Nucleus accumbens (tissue), 56 donors: ENCODE measurements at regions not wholly inside any gene's neighbourhood (a gene's known extent, or its start where the extent isn't known, plus 50 kb on each side); places are given as distances from the start of the nearest gene placed in this dataset.
A peak's percentile ranks its signal among the peaks of the same experiment; 100 is the strongest.

Source experiments
- DNase-seq, 56 donors: peaks; one replicate each; lab custom pipeline; 2025; lab: John Stamatoyannopoulos, UW

- no peak for DNase-seq
Measured at GRCh38 chr7:11895337-11895736, 63.3 kb upstream of the THSD7A start.

DNA sequence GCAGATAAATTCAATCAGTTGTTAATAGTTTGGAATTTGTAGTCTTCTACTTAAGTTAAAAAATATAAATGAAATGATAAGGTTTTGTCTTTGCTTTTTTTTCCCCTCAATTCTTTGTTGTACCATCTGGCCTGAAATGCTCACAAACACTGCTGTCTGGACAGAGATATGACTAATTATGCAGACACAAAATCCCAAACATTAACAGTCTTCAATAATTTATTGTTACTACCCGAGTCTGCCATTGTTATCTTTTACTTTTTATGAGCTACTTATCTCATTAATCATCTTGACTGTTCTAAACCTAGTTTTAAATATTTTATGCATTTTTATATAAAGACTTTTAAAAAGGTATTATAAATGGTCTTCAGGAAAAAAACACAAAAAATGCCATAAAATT lies 64.7 kb upstream of the THSD7A start:
- DNase-seq, result no peak

DNA sequence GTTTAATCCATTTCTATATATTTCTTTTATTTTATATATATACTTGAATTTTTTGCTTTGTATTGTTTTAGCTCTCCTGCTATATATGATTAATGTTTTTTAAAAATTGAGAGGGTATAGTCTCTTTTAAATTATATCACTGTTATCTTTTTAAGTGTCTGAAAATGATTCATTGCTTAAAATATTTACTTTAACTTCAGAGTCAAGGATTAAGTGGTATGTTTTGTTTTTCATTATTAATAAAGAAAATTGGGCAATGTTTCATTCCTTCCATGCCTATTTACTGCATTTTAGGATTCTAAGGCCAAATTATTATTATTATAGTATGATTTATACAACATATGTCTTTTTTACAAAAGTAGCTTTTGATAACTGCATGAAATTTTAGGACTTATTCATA lies 67.2 kb upstream of the THSD7A start:
- DNase-seq, result no peak

DNA sequence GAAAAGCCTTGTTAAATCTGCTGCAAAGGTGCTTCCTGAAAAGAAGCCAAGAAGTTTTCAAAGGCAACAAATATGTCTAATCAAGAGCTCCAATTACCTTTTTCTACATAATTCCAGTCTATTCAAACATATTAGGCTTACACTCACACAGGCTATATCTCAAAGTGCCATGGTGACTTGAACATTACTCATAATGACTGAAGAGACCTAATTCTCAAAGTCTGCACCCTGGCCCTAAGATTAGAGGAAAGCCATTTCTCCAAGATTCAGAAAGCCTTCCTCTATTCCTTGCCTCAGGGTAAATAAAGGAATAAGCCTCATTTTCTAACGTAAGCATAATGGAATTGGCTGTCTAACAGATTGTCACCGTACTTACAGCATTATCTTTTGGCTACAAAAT lies 78.3 kb upstream of the THSD7A start:
- no peak for DNase-seq

DNA sequence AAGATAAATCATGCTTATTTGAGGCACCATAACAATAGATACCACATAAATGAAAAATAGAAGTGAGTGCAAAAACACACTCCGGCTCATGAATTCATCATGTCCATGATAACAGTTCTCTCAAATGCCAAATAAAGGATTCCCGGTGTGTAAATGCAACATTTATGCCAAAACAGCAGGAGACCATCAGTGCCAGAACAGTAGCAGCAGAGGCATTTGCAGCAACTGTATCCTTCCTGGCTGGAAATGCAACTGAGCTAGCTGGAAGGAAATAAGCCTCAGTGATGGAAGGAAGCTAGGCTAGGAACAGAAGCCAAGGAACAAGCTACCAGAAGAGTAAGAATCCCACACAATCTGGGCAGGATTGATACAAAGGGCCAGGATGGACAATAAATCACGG lies 79.9 kb upstream of the THSD7A start:
- no peak for DNase-seq

- DNase-seq, result no peak
Measured at GRCh38 chr7:11914645-11915044, 82.6 kb upstream of the THSD7A start.

DNA sequence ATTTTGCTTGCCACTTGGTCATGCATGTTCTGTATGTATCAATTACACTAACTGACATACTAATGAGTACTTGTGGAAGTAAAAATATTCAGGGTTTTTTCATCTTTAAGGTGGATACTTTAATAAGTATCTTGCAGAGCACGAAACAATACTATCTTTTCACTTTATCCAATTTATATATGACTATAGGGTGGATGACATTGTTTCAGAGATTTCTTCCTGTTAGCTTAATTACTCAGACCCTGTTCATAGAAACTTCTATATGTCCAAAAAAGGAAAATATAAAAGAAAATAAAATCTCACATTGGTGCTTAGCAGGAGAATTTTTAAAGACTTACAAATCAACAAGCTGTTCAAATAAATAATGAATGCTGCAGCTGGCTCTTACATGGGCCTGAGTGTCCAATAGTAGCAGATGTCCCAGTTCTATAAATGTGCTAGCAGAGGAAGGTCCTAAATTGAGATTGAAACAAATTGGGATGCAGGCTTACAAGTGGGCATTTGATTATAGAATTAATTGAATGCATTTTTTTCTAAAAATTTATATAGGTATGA lies 91.5 kb upstream of the THSD7A start:
- DNase-seq, result no peak

DNA sequence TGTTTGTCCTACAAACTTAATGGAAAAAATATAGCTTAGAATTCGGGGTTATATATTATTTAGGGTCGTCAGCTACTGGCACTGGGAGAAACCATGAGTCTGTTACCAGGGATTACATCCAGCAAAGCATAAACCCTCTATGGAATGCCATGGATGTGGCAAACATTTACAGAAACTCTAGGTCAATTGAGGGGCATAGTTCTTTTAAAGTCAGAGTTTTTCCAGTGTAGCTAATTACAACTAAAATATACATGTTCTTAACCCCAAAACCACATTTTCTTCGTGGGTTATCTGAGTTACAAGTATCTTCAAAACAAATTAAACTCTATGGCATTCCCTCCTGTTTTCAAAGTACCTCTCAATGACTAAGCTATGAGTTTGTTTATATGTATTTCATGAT lies 99.3 kb upstream of the THSD7A start:
- no peak for DNase-seq

DNA sequence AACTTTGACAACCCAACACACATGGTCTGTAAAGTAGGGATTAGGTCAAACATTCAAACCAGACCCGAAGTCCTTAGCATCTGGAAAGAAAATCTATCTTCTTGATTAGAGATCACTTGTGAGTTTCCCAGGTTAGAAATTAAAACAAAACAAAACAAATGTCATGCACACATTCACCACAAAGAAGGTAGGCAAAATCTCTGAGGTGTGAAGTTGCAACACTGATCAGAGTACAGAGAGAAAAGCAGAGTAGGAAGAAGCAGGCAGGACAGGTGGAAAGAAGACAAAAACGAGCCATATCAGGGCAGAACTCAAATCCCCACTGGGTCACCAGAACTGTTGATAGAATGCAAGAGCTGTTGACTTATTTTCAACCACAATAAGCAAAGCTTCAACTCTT lies 102.8 kb upstream of the THSD7A start:
- DNase-seq, result no peak

GRCh38 chr7:11935905-11936304 lies 103.9 kb upstream of the THSD7A start:
- no peak for DNase-seq

DNA sequence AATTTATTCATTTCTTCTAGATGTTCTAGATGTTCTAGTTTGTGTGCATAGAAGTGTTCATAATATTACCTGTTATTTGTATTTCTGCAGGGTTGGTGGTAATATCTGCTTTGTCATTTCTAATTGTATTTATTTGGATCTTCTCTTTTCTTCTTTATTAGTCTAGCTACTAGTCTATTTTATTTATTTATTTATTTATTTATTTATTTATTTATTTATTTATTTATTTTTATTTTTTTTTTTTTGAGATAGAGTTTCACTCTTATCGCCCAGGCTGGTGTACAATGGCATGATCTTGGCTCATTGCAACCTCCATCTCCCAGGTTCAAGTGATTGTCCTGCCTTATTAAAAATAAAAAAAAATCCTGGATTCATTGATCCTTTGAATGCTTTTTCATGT lies 114.8 kb upstream of the THSD7A start:
- no peak for DNase-seq

DNA sequence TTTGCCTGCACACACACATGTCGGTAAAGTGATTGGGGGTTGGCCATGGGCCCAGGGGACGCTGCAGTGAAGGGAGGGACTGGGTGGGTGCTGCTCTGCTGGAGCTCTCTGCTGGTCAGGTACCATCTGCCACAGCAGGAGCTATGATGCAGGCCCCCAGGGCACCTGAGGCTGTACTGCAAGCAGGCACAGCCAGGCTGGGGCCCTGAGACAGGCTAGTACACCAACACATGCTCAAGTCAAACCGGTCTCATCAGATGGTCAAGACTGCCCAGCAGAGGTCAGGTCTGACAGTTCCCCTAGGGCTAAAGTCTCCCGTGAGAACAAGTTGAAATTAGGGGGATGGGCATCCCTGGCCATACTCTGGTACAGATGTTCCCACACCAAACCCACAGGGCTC lies 118.3 kb upstream of the THSD7A start:
- DNase-seq, result no peak

GRCh38 chr7:11950942-11951341 lies 118.9 kb upstream of the THSD7A start:
- DNase-seq, result no peak

GRCh38 chr7:11951909-11952308 lies 119.9 kb upstream of the THSD7A start:
- peak in 13 of 56 donors; percentile 0 to 44 (median 8) for DNase-seq

DNA sequence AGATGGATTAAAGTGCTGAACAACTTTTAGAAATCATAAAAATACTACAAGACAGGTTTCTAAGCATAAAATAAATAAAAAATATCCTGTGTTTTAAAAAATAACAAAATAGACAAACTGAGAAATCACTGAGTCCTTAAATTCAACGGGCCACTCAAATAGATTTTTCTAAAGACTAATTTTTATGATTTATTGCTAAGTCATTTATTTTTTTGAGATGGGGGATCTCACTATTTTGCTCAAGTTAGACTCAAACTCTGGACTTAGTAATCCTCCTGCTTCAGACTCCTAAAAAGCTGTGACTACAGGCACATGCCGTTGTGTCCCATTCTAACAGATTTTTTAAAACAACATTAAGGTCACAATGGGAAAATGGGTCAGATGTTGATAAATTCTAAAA lies 121.0 kb upstream of the THSD7A start:
- DNase-seq, result no peak

GRCh38 chr7:11956991-11957390 lies 125.0 kb upstream of the THSD7A start:
- no peak for DNase-seq

DNA sequence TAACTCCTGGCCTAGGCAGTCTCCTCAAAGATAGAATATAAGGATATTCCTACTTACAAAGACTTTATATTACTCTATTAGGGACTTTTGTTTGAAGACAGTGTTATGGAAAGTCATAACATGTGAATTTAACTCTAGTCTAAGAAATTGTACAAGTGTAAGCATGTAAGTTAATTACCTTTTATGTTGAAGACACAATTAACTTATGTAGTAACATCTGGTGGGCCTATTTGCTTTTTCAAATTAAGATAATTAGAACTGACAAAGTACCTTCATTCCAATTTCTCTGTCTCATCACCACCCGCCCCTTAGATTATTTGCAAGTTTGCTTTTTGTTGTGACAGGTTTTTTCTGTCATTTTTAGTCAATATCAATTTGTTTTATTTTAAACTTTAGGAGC lies 126.0 kb upstream of the THSD7A start:
- DNase-seq, result no peak

DNA sequence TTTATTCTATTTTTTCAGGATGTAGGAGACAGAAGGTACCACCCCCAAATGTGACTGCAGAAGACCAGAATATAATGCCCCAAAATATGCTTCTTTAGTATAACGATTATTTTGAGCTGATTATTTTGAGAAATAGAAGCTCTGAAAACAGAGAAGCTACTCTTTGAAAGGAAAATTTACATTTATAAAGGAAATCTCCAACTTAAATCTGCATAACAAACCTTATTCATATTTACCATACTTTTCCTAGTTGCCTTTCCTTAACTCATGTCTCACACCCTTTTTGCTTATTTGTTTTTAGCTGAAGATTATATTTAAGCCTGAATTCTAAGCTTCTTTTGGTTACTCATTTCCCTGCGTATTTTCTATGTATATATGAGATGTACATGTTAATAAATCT lies 127.1 kb upstream of the THSD7A start:
- no peak for DNase-seq

GRCh38 chr7:11960621-11961020 lies 128.6 kb upstream of the THSD7A start:
- DNase-seq, result no peak

DNA sequence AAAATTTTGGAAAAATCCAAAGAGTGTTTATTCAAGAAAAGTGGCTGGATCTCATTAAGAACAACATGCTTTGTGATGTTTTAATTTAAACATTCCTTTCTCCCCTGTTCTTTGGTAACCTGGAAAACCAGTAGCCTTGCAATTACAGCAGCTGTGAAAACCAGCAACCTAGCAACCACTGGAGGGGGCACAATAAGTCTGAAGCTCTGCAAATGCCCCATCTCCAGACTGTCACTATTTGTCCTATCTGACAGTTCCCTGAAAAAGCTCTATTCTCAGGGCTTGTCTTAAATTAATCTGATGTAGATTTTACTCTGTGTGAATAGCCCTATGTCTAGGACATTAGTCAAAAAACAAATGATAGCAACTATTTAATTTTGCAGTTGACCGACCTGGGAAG lies 137.6 kb upstream of the THSD7A start:
- no peak for DNase-seq

GRCh38 chr7:11970132-11970531 lies 138.1 kb upstream of the THSD7A start:
- DNase-seq, result no peak

- DNase-seq, result no peak
Measured at GRCh38 chr7:11985376-11985775, 153.4 kb upstream of the THSD7A start.

DNA sequence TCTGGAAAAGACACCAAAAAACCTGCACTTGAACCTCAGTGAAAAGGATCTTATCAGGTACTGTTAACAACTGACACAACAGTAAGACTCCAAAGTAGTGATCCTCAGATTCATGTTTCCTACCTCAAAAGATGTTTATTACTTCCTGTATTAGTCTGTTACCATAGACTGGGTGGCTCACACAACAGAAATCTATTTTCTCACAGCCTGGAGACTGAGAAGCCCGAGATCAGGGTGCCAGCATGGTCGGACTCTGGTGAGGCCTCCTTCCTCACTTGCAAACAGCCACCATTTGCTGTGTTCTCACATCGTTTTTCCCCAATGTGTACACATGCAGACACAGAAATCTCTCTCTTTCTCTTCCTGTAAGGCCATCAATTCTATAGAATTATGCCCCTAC lies 154.0 kb upstream of the THSD7A start:
- no peak for DNase-seq

DNA sequence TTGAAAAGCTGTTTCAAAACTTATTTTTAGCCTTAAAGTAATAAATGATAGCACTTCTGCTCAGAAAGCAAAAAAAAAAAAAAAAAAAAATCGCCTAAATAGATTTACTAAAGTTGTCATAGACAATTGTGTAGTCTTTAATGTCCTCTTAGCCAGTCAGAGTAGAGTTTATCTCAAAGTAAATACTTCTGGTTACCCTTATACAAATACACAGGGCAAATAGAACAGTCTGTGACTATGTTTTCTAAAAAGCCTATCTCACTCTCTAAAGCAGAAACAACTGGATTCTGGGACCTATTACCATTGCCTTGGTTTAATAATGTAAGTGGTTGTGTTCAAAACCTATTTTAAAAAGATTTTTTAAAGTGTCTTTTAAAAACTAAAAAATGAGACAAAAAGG lies 156.2 kb upstream of the THSD7A start:
- no peak for DNase-seq
